ENCODE measurements at regions not wholly inside any gene's neighbourhood (a gene's known extent, or its start where the extent isn't known, plus 50 kb on each side); places are given as distances from the start of the nearest gene placed in this dataset.

GRCh38 chr9:79477241-79477840 is 94.4 kb upstream of the TLE4 start:
- Histone ChIP-seq H3K27ac (ENCODE audit: low read depth in 1 of 2, low read length in 2 of 2) (no peak overlapping the region), H4K20me1 (ENCODE audit: insufficient read depth, low read length) (no peaks in the 10 kb centered on the region), H3K36me3 (replicated peaks in 1 of 2; ENCODE audit: control insufficient read depth in 1 of 2, insufficient read depth in 2 of 2, low read length in 2 of 2) (no peaks in the 10 kb centered on the region), H3K4me1 (ENCODE audit: control insufficient read depth in 1 of 2, insufficient read depth in 2 of 2, low read length in 2 of 2) (no peaks in the 10 kb centered on the region), H3K4me2 (replicated peaks; ENCODE audit: extremely low read depth, low read length, poor library complexity, severe bottlenecking) (no peak overlapping the region), H3K79me2 (ENCODE audit: insufficient read depth, low read length) (no peaks in the 10 kb centered on the region), H3K9ac (ENCODE audit: insufficient read depth, low read length, poor library complexity, severe bottlenecking) (no peak overlapping the region), H3K9me3 (replicated peaks in 1 of 2; ENCODE audit: control insufficient read depth in 1 of 2, insufficient read depth in 1 of 2, low read length in 2 of 2) (no peaks in the 10 kb centered on the region), H3K4me3 (replicated peaks in 1 of 3; ENCODE audit: low read depth in 2 of 3, low read length in 3 of 3) (no peak overlapping the region), H2AFZ (ENCODE audit: insufficient read depth, low read depth, low read length, poor library complexity, severe bottlenecking) (no peak overlapping the region), H3K27me3 (ENCODE audit: control insufficient read depth in 2 of 2, insufficient read depth in 2 of 2, low read length in 2 of 2) (no peaks in the 10 kb centered on the region)
- 60% methylated on average over 1 of the region's 3 CpGs for WGBS (ENCODE audit: insufficient coverage)
- Mint-ChIP-seq H3K27me3 (ENCODE audit: low read depth in 3 of 3) (no peaks in the 10 kb centered on the region), H3K4me3 (no peak overlapping the region), H3K36me3 (no peaks in the 10 kb centered on the region), H3K27ac (no peak overlapping the region), H3K9me3 (peaks cover 0 to 4% (median 0%) of the 10 kb centered on the region in 7 donors), H3K4me1 (peaks cover 2% of the 10 kb centered on the region)
- no peak for TF ChIP-seq CTCF (IDR thresholded peaks at IDR 0.05)
- no peak for DNase-seq
- intact Hi-C loops (cut with micrococcal nuclease) = no loop called here

GRCh38 chr9:79477955-79478771 is 93.6 kb upstream of the TLE4 start:
- peaks cover 2% of the 10 kb centered on the region for H3K4me1 Mint-ChIP-seq
- Histone ChIP-seq H3K9ac (ENCODE audit: insufficient read depth, low read length, poor library complexity, severe bottlenecking) (no peak overlapping the region), H2AFZ (ENCODE audit: insufficient read depth, low read depth, low read length, poor library complexity, severe bottlenecking) (no peak overlapping the region), H3K27ac (ENCODE audit: low read depth in 1 of 2, low read length in 2 of 2) (no peak overlapping the region), H4K20me1 (ENCODE audit: insufficient read depth, low read length) (no peaks in the 10 kb centered on the region), H3K36me3 (replicated peaks in 1 of 2; ENCODE audit: control insufficient read depth in 1 of 2, insufficient read depth in 2 of 2, low read length in 2 of 2) (no peaks in the 10 kb centered on the region), H3K9me3 (replicated peaks in 1 of 2; ENCODE audit: control insufficient read depth in 1 of 2, insufficient read depth in 1 of 2, low read length in 2 of 2) (no peaks in the 10 kb centered on the region), H3K4me2 (replicated peaks; ENCODE audit: extremely low read depth, low read length, poor library complexity, severe bottlenecking) (no peak overlapping the region), H3K27me3 (ENCODE audit: control insufficient read depth in 2 of 2, insufficient read depth in 2 of 2, low read length in 2 of 2) (no peaks in the 10 kb centered on the region), H3K4me3 (replicated peaks in 1 of 3; ENCODE audit: low read depth in 2 of 3, low read length in 3 of 3) (no peak overlapping the region), H3K79me2 (ENCODE audit: insufficient read depth, low read length) (no peaks in the 10 kb centered on the region), H3K4me1 (ENCODE audit: control insufficient read depth in 1 of 2, insufficient read depth in 2 of 2, low read length in 2 of 2) (no peaks in the 10 kb centered on the region)
- H3K9me3 Mint-ChIP-seq = peaks cover 0 to 4% (median 0%) of the 10 kb centered on the region in 7 donors
- H3K36me3 Mint-ChIP-seq = no peaks in the 10 kb centered on the region
- intact Hi-C loops (cut with micrococcal nuclease) = no loop called here
- no peak overlapping the region for H3K4me3 Mint-ChIP-seq
- DNase-seq = peak in 1 of 3 donors; percentile 8
- WGBS (ENCODE audit: insufficient coverage) = 60% methylated on average over 2 of the region's 5 CpGs
- H3K27me3 Mint-ChIP-seq (ENCODE audit: low read depth in 3 of 3) = no peaks in the 10 kb centered on the region
- H3K27ac Mint-ChIP-seq = peak overlapping the region in 1 of 7 donors; percentile 36
- TF ChIP-seq CTCF (IDR thresholded peaks at IDR 0.05) = no peak

Measured in CD14-positive monocyte (primary cell).